A673 (cell line): ENCODE measurements at regions not wholly inside any gene's neighbourhood (a gene's known extent, or its start where the extent isn't known, plus 50 kb on each side); places are given as distances from the start of the nearest gene placed in this dataset.

ENCODE experiments used
- EZH2 ChIP-seq: fragments of 200-600 bp; sonication (generic); IDR thresholded peaks from 2 replicates; pipeline ENCODE4 v1.6.1; 2017; ENCODE audit warnings: borderline replicate concordance, low read depth, mild to moderate bottlenecking, mixed read lengths, antibody characterized with exemption, low read length; ENCODE audit not compliant: poor library complexity, severe bottlenecking
- TF ChIP-seq, protein P1 (sequence below): fragments of 300-800, 200-600 bp; sonication (generic); conservative IDR thresholded peaks from 2 replicates; pipeline ENCODE4 v1.5.1; 2017; ENCODE audit warnings: low read depth, mild to moderate bottlenecking, antibody characterized with exemption, low read length, moderate library complexity, mixed read lengths

DNA sequence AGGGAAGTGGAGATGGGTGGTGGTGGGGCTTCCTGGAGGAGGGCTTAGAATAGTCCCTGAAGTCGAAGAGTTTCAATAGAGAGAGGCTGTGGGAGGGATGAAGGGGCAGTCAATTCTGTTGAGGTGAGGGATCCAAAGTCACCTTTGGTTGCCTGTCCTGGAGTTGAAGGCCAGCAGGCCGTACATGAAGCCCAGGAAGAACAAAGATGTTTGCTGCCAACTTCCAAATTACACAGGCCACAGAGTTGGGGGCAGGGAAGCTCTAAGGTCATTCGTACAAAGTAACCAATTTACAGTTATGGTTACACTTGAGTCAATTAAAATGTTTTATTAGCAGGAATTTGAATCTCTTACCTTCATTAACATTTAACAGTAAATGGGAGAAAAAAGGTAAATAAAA lies 77.9 kb downstream of the FOXB1 start:
- TF ChIP-seq, protein P1, sequence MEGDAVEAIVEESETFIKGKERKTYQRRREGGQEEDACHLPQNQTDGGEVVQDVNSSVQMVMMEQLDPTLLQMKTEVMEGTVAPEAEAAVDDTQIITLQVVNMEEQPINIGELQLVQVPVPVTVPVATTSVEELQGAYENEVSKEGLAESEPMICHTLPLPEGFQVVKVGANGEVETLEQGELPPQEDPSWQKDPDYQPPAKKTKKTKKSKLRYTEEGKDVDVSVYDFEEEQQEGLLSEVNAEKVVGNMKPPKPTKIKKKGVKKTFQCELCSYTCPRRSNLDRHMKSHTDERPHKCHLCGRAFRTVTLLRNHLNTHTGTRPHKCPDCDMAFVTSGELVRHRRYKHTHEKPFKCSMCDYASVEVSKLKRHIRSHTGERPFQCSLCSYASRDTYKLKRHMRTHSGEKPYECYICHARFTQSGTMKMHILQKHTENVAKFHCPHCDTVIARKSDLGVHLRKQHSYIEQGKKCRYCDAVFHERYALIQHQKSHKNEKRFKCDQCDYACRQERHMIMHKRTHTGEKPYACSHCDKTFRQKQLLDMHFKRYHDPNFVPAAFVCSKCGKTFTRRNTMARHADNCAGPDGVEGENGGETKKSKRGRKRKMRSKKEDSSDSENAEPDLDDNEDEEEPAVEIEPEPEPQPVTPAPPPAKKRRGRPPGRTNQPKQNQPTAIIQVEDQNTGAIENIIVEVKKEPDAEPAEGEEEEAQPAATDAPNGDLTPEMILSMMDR: no peak
- no peak for TF ChIP-seq EZH2
